Brain pericyte (primary cell): ENCODE measurements at regions not wholly inside any gene's neighbourhood (a gene's known extent, or its start where the extent isn't known, plus 50 kb on each side); places are given as distances from the start of the nearest gene placed in this dataset.

Experiments used
- DNase-seq: peaks from one replicate; pipeline ENCODE4 v3.0.0-alpha.2; 2012; ENCODE audit warnings: low read depth, low spot score

GRCh38 chrX:150293311-150294013 is 69.7 kb upstream of the MAMLD1 start:
- DNase-seq = no peak

- DNase-seq = no peak
These were observed 64.1 kb upstream of the MAMLD1 start for GRCh38 chrX:150298841-150299551.

- no peak for DNase-seq
These were observed 63.5 kb upstream of the MAMLD1 start for GRCh38 chrX:150299579-150299978.

- no peak for DNase-seq
These were observed 59.6 kb upstream of the MAMLD1 start for GRCh38 chrX:150303386-150304097.

- no peak for DNase-seq
These were observed 57.1 kb upstream of the MAMLD1 start for GRCh38 chrX:150306002-150306401.

- DNase-seq = no peak
These were observed 55.1 kb upstream of the MAMLD1 start for GRCh38 chrX:150308041-150308440.

GRCh38 chrX:150308532-150309157 is 54.5 kb upstream of the MAMLD1 start:
- no peak for DNase-seq

- DNase-seq = no peak
These were observed 52.7 kb upstream of the MAMLD1 start for GRCh38 chrX:150310417-150310816.

GRCh38 chrX:150310881-150311280 is 52.2 kb upstream of the MAMLD1 start:
- no peak for DNase-seq

GRCh38 chrX:150312931-150313330 is 50.2 kb upstream of the MAMLD1 start:
- no peak for DNase-seq
